NCI-H526 (cell line): ENCODE measurements at regions not wholly inside any gene's neighbourhood (a gene's known extent, or its start where the extent isn't known, plus 50 kb on each side); places are given as distances from the start of the nearest gene placed in this dataset.

ENCODE experiments used
- DNase-seq, 2 experiments: peaks; one replicate each; lab custom pipeline; 2025; lab: John Stamatoyannopoulos, UW

- no peak for DNase-seq
Measured at GRCh38 chr17:83178533-83179304, 99.3 kb downstream of the METRNL start.

- DNase-seq, result no peak
Measured at GRCh38 chr17:83179374-83179773, 100.0 kb downstream of the METRNL start.

- DNase-seq, result no peak
Measured at GRCh38 chr17:83179811-83180210, 100.4 kb downstream of the METRNL start.

GRCh38 chr17:83180264-83180995 is 101.0 kb downstream of the METRNL start:
- no peak for DNase-seq

GRCh38 chr17:83180996-83181481 is 101.6 kb downstream of the METRNL start:
- DNase-seq, result no peak

GRCh38 chr17:83181991-83182619 is 102.7 kb downstream of the METRNL start:
- DNase-seq, result no peak

- no peak for DNase-seq
Measured at GRCh38 chr17:83182620-83183101, 103.3 kb downstream of the METRNL start.

- DNase-seq, result no peak
Measured at GRCh38 chr17:83183145-83183948, 103.9 kb downstream of the METRNL start.

- DNase-seq, result no peak
Measured at GRCh38 chr17:83183951-83184506, 104.6 kb downstream of the METRNL start.

- no peak for DNase-seq
Measured at GRCh38 chr17:83185023-83186002, 105.9 kb downstream of the METRNL start.

GRCh38 chr17:83186226-83186625 is 106.8 kb downstream of the METRNL start:
- no peak for DNase-seq

- no peak for DNase-seq
Measured at GRCh38 chr17:83186751-83187421, 107.5 kb downstream of the METRNL start.

- DNase-seq, result no peak
Measured at GRCh38 chr17:83187782-83188311, 108.4 kb downstream of the METRNL start.

GRCh38 chr17:83189044-83190003 is 109.9 kb downstream of the METRNL start:
- DNase-seq, result no peak

- no peak for DNase-seq
Measured at GRCh38 chr17:83190004-83190385, 110.6 kb downstream of the METRNL start.

- DNase-seq, result no peak
Measured at GRCh38 chr17:83190601-83191387, 111.4 kb downstream of the METRNL start.

GRCh38 chr17:83191388-83192160 is 112.2 kb downstream of the METRNL start:
- no peak for DNase-seq
